Jurkat, Clone E6-1 (cell line): ENCODE measurements at regions not wholly inside any gene's neighbourhood (a gene's known extent, or its start where the extent isn't known, plus 50 kb on each side); places are given as distances from the start of the nearest gene placed in this dataset.
A peak's percentile ranks its signal among the peaks of the same experiment; 100 is the strongest.

Experiments used
- DNase-seq: peaks from one replicate; pipeline ENCODE4 v3.0.0-alpha.2; 2011; ENCODE audit warnings: low read depth, low spot score
- H3K4me3 ChIP-seq: 2 replicates; pipeline ENCODE4 v1.5.1; 2011; ENCODE audit warnings: mild to moderate bottlenecking, low read length, control low read depth, moderate library complexity

DNA sequence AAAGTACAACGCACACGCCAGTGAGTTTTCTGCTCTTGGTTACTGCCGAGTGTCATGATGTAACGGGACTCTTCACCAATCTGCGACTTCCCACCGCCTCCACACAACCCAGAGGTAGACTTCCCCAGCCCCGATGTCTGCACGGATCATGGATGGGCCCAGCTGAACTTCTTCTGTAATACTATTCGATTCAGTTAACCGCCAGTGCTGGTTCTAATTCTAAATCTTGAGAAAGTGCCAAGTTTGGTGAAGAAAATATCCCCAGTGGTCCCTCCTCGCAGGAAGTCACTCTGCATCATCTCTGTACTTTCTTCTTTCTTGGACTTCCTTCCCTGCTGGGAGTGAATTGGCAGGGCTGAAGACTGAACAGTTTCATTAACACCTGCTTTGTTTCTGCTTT, 77.6 kb upstream of the SLC35F4 start:
- H3K4me3 ChIP-seq, result no peak overlapping the region
- no peak for DNase-seq

DNA sequence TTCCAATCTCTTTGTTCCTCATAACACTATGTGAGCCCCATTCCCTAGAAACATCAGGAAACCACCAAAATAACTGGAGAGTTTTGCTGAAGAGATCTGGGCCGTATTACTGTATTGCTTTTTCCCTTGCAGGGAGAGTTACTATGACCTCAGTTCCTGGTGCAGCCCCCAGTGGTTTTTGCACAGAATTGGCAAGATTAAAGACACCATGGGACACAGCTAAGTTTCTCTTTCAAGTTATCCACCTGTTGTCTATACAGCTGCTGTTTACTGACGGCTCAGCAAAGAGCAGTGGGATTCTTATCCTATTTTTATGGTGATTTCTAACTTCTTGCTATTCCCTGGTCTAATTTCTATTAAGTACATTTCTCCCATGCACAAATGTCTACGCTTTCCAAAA, 77.1 kb upstream of the SLC35F4 start:
- no peak overlapping the region for H3K4me3 ChIP-seq
- DNase-seq, result peak; percentile 7

DNA sequence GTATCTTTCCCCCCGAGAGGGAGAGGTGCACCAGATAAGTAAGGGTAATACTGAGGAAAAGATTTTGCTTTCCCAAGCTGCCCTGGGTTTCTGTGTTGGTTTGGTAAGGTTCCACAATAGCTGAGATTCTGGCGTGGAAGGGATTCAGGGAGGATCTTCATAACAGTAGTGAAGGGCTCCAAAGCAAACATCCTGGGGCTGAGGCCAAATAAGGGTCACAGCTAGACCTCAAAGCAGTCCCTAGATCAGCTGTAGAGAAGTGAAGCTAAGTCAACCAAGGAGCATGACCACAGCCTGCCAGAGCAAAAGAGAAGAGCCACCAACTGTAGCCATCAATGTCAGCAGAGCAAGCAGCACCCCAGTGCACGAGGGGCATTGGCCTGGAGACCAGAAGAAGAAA, 73.2 kb upstream of the SLC35F4 start:
- no peak overlapping the region for H3K4me3 ChIP-seq
- DNase-seq, result no peak

DNA sequence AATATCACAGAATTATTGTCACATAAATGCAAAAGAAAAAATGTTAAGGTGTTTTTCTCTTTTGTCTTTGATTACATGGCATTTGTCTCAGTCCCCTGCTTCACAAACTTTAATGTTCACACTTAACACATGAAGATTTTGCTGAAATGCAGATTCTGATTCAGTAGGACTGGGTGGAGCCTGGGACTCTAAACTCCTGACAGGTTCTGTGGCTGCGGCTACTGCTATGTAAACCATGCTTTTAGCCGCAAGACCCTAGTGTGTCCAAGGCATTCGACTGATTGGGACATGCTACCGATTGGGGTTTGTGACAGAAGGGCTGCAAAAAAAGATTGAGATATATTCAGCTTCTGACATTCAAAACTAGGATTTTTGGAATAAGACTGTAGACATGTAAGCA, 72.6 kb upstream of the SLC35F4 start:
- no peak for DNase-seq
- no peak overlapping the region for H3K4me3 ChIP-seq

GRCh38 chr14:57937676-57938075, 71.8 kb upstream of the SLC35F4 start:
- no peak overlapping the region for H3K4me3 ChIP-seq
- DNase-seq, result no peak

DNA sequence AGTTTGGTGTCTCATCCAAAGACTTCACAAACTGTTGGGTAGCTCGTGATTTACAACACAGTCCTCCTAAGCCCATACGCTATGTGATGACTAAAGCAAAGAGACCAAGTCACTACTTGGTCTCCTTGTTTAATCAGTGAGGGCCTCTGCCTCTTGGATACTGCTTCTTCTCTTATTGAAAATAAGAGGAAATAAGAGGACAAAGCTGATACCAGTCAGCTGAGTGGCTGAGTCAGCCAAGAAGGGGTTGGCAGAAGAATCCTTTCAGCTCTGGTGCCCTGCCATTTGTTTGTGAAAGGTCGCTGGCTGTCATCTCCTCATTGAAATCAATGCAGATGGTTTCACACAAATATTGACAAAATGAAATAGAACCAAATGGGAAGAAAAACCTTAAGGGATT, 67.5 kb upstream of the SLC35F4 start:
- no peak for DNase-seq
- H3K4me3 ChIP-seq, result no peak overlapping the region

GRCh38 chr14:57930241-57930975, 64.5 kb upstream of the SLC35F4 start:
- DNase-seq, result no peak
- H3K4me3 ChIP-seq, result no peak overlapping the region

- no peak overlapping the region for H3K4me3 ChIP-seq
- no peak for DNase-seq
Observed at GRCh38 chr14:57928732-57929131, 62.8 kb upstream of the SLC35F4 start.

GRCh38 chr14:57921377-57921776, 55.5 kb upstream of the SLC35F4 start:
- DNase-seq, result no peak

GRCh38 chr14:57918791-57919190, 52.9 kb upstream of the SLC35F4 start:
- H3K4me3 ChIP-seq, result no peak overlapping the region
- no peak for DNase-seq

More at GRCh38 chr14:57921377-57921776, 55.5 kb upstream of the SLC35F4 start:
- no peak overlapping the region for H3K4me3 ChIP-seq
